ENCODE measurements at regions not wholly inside any gene's neighbourhood (a gene's known extent, or its start where the extent isn't known, plus 50 kb on each side); places are given as distances from the start of the nearest gene placed in this dataset.

DNA sequence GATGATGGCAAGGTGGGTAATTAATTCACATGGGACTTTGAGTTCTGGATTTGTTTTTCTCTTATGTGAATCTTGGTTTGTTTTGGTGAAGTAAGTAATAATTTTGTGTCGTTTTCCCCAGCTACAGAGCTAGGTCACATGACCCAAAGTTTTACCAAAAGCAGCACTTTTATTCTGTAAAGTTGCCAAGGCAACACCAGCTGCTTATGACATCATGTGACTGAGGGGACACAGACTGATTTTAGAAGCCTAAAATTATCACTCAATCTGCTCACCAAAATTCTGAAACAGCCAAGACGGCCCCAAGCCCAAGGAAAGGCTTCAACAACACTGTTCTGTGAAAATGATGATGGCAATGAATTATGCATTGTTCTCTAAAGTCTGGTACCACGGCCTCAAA lies 63.9 kb downstream of the MEX3B start:
- no peaks in the 10 kb centered on the region for H4K20me1 ChIP-seq (ENCODE audit: insufficient read depth, low read length)
- no peak overlapping the region for H3K9ac ChIP-seq (ENCODE audit: low read length)
- H3K27ac ChIP-seq (ENCODE audit: low read length), result no peak overlapping the region
- no peaks in the 10 kb centered on the region for H3K9me2 ChIP-seq (replicated peaks; ENCODE audit: insufficient read depth, low read length)
- H3F3A ChIP-seq (ENCODE audit: insufficient read depth, low read length), result no peaks in the 10 kb centered on the region
- no peaks in the 10 kb centered on the region for H3K9me3 ChIP-seq (replicated peaks; ENCODE audit: insufficient read depth, low read length)
- no peaks in the 10 kb centered on the region for H3K27me3 ChIP-seq (replicated peaks; ENCODE audit: insufficient read depth, low read length)
- no peak for TF ChIP-seq EZH2 (optimal IDR thresholded peaks at IDR 0.05; ENCODE audit: low read depth, low read length)
- TF ChIP-seq EZH2phosphoT487 (IDR thresholded peaks at IDR 0.05; ENCODE audit: low read length), result no peak
- TF ChIP-seq, protein P1, sequence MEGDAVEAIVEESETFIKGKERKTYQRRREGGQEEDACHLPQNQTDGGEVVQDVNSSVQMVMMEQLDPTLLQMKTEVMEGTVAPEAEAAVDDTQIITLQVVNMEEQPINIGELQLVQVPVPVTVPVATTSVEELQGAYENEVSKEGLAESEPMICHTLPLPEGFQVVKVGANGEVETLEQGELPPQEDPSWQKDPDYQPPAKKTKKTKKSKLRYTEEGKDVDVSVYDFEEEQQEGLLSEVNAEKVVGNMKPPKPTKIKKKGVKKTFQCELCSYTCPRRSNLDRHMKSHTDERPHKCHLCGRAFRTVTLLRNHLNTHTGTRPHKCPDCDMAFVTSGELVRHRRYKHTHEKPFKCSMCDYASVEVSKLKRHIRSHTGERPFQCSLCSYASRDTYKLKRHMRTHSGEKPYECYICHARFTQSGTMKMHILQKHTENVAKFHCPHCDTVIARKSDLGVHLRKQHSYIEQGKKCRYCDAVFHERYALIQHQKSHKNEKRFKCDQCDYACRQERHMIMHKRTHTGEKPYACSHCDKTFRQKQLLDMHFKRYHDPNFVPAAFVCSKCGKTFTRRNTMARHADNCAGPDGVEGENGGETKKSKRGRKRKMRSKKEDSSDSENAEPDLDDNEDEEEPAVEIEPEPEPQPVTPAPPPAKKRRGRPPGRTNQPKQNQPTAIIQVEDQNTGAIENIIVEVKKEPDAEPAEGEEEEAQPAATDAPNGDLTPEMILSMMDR (IDR thresholded peaks at IDR 0.05; ENCODE audit: low read length), result no peak
- no peak for DNase-seq
- H3K4me3 ChIP-seq (ENCODE audit: low read length), result no peak overlapping the region
- no peaks in the 10 kb centered on the region for H3K79me2 ChIP-seq (ENCODE audit: low read length)
- no peak overlapping the region for H3K4me2 ChIP-seq (ENCODE audit: low read depth, low read length)
- H3K36me3 ChIP-seq (replicated peaks; ENCODE audit: insufficient read depth, low read length), result no peaks in the 10 kb centered on the region
- H2AFZ ChIP-seq (ENCODE audit: low read length), result no peak overlapping the region
- H3K4me1 ChIP-seq (ENCODE audit: low read length), result no peaks in the 10 kb centered on the region

DNA sequence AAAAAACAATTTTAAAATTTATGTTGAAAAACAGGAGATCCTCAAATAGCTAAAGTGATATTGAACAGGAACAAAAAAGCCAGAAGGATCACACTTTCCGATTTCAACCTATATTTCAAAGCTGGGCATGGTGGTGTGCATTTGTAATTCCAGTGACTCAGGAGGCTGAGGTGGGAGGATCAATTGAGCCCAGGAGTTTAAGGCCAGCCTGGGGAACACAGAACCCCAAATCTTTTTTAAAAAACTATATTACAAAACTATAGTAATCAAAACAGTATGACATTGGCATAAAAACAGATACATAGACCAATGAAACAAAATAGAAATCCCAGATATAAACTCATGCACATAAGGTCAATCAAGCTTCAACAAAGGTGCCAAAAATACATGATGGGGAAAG lies 68.4 kb downstream of the MEX3B start:
- Histone ChIP-seq H3K4me3 (ENCODE audit: low read length) (no peak overlapping the region), H3K9ac (ENCODE audit: low read length) (no peak overlapping the region), H3K27me3 (replicated peaks; ENCODE audit: insufficient read depth, low read length) (no peaks in the 10 kb centered on the region), H3K4me2 (ENCODE audit: low read depth, low read length) (no peak overlapping the region), H4K20me1 (ENCODE audit: insufficient read depth, low read length) (no peaks in the 10 kb centered on the region), H3K79me2 (ENCODE audit: low read length) (no peaks in the 10 kb centered on the region), H2AFZ (ENCODE audit: low read length) (no peak overlapping the region), H3K9me2 (replicated peaks; ENCODE audit: insufficient read depth, low read length) (no peaks in the 10 kb centered on the region), H3K27ac (ENCODE audit: low read length) (no peak overlapping the region), H3K36me3 (replicated peaks; ENCODE audit: insufficient read depth, low read length) (no peaks in the 10 kb centered on the region), H3K9me3 (replicated peaks; ENCODE audit: insufficient read depth, low read length) (no peaks in the 10 kb centered on the region), H3F3A (ENCODE audit: insufficient read depth, low read length) (no peaks in the 10 kb centered on the region), H3K4me1 (ENCODE audit: low read length) (no peaks in the 10 kb centered on the region)
- no peak for DNase-seq
- TF ChIP-seq EZH2 (optimal IDR thresholded peaks at IDR 0.05; ENCODE audit: low read depth, low read length), result no peak
- TF ChIP-seq EZH2phosphoT487 (IDR thresholded peaks at IDR 0.05; ENCODE audit: low read length), result no peak
- TF ChIP-seq, protein P1 (IDR thresholded peaks at IDR 0.05; ENCODE audit: low read length), result no peak

DNA sequence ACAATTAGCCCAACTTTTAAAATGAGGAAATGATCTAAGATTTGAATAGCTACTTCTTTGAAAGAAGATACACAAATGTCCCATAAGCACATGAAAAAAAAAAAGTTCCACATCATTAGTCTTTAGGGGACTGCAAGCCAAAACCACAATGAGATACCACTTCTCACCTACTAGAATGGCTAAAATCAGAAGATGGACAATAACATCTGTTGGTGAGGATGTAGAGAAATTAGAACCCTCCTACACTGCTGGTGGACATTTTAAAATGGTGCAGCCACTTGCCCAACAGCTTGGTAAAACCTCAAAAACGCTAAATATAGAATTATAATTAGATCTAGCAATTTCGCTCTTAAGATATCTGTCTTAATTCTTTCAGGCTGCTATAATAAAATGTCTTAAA lies 77.1 kb downstream of the MEX3B start:
- Histone ChIP-seq H3K4me3 (ENCODE audit: low read length) (no peak overlapping the region), H4K20me1 (ENCODE audit: insufficient read depth, low read length) (no peaks in the 10 kb centered on the region), H3K9ac (ENCODE audit: low read length) (no peak overlapping the region), H2AFZ (ENCODE audit: low read length) (no peak overlapping the region), H3K79me2 (ENCODE audit: low read length) (no peaks in the 10 kb centered on the region), H3K9me3 (replicated peaks; ENCODE audit: insufficient read depth, low read length) (no peaks in the 10 kb centered on the region), H3K4me1 (ENCODE audit: low read length) (no peaks in the 10 kb centered on the region), H3K36me3 (replicated peaks; ENCODE audit: insufficient read depth, low read length) (no peaks in the 10 kb centered on the region), H3F3A (ENCODE audit: insufficient read depth, low read length) (no peaks in the 10 kb centered on the region), H3K27ac (ENCODE audit: low read length) (no peak overlapping the region), H3K27me3 (replicated peaks; ENCODE audit: insufficient read depth, low read length) (no peaks in the 10 kb centered on the region), H3K4me2 (ENCODE audit: low read depth, low read length) (no peak overlapping the region), H3K9me2 (replicated peaks; ENCODE audit: insufficient read depth, low read length) (no peaks in the 10 kb centered on the region)
- TF ChIP-seq EZH2 (optimal IDR thresholded peaks at IDR 0.05; ENCODE audit: low read depth, low read length) (no peak), EZH2phosphoT487 (IDR thresholded peaks at IDR 0.05; ENCODE audit: low read length) (no peak)
- TF ChIP-seq, protein P1 (IDR thresholded peaks at IDR 0.05; ENCODE audit: low read length), result no peak
- no peak for DNase-seq

Measured in MM.1S (cell line).